Tibial artery (tissue), 4 donors: ENCODE measurements at regions not wholly inside any gene's neighbourhood (a gene's known extent, or its start where the extent isn't known, plus 50 kb on each side); places are given as distances from the start of the nearest gene placed in this dataset.

Experiments used
- DNase-seq, 2 donors: peaks; one replicate each; pipeline ENCODE4 v3.0.0-alpha.2; 2019
- H3K27ac ChIP-seq, 2 donors: fragments of 200-600 bp; sonication (generic) in 1 of 2; 1 replicate in 1 of 2; 2 replicates in 1 of 2; pipeline ENCODE4 v1.5.1; 2018 to 2019; ENCODE audit warnings: mild to moderate bottlenecking in 1 of 2
- H3K27me3 ChIP-seq, 2 donors: fragments of 200-600 bp; sonication (generic) in 1 of 2; one replicate each; pipeline versions ENCODE4 v1.5.1 to v1.6.0; 2016 to 2019
- H3K36me3 ChIP-seq, 3 donors: fragments of 200-600 bp; sonication (generic) in 2 of 3; one replicate each; pipeline ENCODE4 v1.5.1; 2016 to 2019; ENCODE audit warnings: mild to moderate bottlenecking in 2 of 3
- H3K4me1 ChIP-seq, 4 donors: fragments of 200-600 bp; sonication (generic) in 2 of 4; 1 replicate in 3 of 4; 2 replicates in 1 of 4; pipeline ENCODE4 v1.5.1; 2016 to 2019
- H3K4me3 ChIP-seq, 2 donors: fragments of 200-600 bp; sonication (generic) in 1 of 2; 1 replicate in 1 of 2; 2 replicates in 1 of 2; pipeline ENCODE4 v1.5.1; 2018 to 2019; ENCODE audit warnings: mild to moderate bottlenecking in 2 of 2
- H3K9me3 ChIP-seq, 3 donors: fragments of 200-600 bp; sonication (generic) in 1 of 3; one replicate each; pipeline ENCODE4 v1.5.1; 2016 to 2019
- intact Hi-C: fragments of 100-400 bp; cut with DNase I; formaldehyde crosslinking; loops from one replicate; pipeline ENCODE4 v1.15.0; 2023; ENCODE audit warnings: low total_unique reads
- TF ChIP-seq, protein P1 (sequence below), 2 experiments: fragments of 200-600 bp in 1 of 2; fragments of 450-650 bp in 1 of 2; IDR thresholded peaks; one replicate each; pipeline ENCODE4 v1.5.1; 2017 to 2019; ENCODE audit warnings: antibody characterized with exemption in 2 of 2, mild to moderate bottlenecking in 1 of 2, moderate library complexity in 1 of 2

DNA sequence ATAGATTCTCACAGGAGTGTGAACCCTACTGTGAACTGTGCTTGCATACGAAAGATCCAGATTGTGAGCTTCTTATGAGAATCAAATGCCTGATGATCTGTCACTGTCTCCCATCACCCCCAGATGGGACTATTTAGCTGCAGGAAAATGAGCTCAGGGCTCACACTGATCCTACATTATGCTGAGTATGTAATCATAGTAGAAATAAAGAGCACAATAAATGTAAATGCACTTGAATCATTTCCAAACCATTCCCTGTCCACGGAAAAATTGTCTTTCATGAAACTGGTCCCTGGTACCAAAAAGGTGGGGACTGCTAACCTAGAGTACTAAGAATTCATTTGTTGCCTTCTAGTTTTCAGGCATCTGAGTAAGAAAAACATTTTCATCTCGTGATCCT, 1215.8 kb upstream of the TMEM132C start:
- no peaks in the 10 kb centered on the region for H3K4me1 ChIP-seq
- H3K36me3 ChIP-seq, result no peaks in the 10 kb centered on the region
- no peaks in the 10 kb centered on the region for H3K9me3 ChIP-seq
- H3K27me3 ChIP-seq, result no peaks in the 10 kb centered on the region
- TF ChIP-seq, protein P1, sequence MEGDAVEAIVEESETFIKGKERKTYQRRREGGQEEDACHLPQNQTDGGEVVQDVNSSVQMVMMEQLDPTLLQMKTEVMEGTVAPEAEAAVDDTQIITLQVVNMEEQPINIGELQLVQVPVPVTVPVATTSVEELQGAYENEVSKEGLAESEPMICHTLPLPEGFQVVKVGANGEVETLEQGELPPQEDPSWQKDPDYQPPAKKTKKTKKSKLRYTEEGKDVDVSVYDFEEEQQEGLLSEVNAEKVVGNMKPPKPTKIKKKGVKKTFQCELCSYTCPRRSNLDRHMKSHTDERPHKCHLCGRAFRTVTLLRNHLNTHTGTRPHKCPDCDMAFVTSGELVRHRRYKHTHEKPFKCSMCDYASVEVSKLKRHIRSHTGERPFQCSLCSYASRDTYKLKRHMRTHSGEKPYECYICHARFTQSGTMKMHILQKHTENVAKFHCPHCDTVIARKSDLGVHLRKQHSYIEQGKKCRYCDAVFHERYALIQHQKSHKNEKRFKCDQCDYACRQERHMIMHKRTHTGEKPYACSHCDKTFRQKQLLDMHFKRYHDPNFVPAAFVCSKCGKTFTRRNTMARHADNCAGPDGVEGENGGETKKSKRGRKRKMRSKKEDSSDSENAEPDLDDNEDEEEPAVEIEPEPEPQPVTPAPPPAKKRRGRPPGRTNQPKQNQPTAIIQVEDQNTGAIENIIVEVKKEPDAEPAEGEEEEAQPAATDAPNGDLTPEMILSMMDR (IDR thresholded peaks at IDR 0.05), result no peak
- intact Hi-C loops, result no loop called here
- no peak overlapping the region for H3K27ac ChIP-seq
- H3K4me3 ChIP-seq, result no peak overlapping the region
- no peak for DNase-seq

DNA sequence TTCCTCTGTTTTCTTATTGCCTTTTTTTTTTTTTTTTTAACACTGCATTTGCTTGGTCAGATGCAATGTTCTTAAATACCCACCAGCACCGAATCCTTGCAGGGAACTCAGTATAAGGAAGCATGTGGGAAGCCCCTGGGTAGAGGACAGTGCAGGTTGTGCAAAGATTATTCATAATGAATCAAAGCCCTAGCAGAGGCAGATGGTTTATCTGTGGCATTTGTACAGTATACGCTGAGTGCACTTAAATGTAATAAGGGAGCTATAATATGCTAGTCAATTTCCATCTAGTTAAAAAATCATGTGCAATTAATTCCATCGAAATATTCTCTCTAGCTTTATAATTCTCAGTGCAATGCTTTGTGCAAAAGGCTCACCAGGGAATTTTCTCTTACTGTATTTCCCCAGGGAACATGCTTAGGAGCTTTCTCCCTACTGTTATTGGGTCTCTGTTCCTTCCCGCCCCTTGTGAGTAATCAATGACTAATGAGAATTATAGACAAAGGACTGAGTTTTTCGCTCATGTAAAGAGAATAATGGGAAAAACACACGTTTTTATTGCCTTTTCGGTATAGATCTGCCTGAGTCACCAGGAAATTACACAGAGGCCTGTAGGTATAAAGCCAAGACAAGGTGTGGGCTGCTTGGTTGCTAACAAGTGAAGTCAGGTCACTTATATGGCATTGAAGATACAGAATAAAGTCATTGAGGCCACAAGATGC, 1214.3 kb upstream of the TMEM132C start:
- intact Hi-C loops, result no loop called here
- H3K27ac ChIP-seq, result no peak overlapping the region
- DNase-seq, result no peak
- no peaks in the 10 kb centered on the region for H3K36me3 ChIP-seq
- H3K27me3 ChIP-seq, result no peaks in the 10 kb centered on the region
- no peak overlapping the region for H3K4me3 ChIP-seq
- TF ChIP-seq, protein P1 (IDR thresholded peaks at IDR 0.05), result no peak
- no peaks in the 10 kb centered on the region for H3K9me3 ChIP-seq
- H3K4me1 ChIP-seq, result no peaks in the 10 kb centered on the region

DNA sequence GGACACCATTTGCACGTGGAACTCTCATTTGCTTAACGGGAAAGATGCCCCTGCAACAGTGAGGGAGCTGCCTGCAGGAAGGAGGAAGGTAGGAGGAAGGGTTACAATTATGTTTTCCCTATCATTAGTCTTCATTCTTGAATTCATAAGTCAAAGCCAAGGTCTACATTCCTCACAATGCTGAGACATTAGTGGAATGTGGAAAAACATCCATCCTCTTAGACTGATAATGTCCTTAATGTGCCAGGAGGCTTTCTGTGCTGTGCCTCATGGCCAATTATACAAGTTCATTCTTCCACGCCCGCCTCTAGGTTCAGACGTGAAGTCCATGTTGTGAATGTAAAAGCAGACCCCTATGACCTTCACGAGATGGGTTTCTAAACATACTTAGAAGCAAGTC, 1212.4 kb upstream of the TMEM132C start:
- DNase-seq, result no peak
- H3K27me3 ChIP-seq, result no peaks in the 10 kb centered on the region
- TF ChIP-seq, protein P1 (IDR thresholded peaks at IDR 0.05), result no peak
- H3K4me3 ChIP-seq, result no peak overlapping the region
- intact Hi-C loops, result no loop called here
- H3K4me1 ChIP-seq, result no peaks in the 10 kb centered on the region
- H3K9me3 ChIP-seq, result no peaks in the 10 kb centered on the region
- no peak overlapping the region for H3K27ac ChIP-seq
- H3K36me3 ChIP-seq, result no peaks in the 10 kb centered on the region

DNA sequence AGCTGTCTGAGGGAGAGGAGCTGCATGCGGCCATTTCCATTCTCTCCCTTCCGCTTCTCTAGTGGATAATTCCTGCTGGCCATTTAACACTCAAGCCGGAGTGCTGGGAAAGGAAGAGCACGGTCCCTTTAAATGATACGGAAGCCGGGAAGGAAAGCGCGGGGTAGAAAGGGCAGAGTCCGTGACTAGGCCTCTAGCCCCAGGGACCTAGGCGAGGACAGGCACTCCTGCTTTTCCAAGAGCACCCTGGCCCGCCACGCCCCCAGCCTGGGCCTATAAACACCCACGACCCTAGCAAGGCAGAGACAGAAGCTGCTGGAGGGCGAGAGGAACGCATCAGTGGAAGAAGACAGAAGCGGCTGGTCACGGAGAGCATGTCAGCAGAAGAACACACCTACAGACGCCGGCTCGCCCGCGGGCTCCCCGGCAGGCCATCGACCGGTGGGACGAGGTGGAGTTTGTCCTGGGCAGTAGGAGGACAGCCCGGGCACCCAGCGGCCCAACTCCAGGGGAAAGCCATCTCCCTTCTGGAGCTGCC, 1206.6 kb upstream of the TMEM132C start:
- intact Hi-C loops, result no loop called here
- no peaks in the 10 kb centered on the region for H3K9me3 ChIP-seq
- no peak for DNase-seq
- no peaks in the 10 kb centered on the region for H3K4me1 ChIP-seq
- no peak overlapping the region for H3K4me3 ChIP-seq
- H3K27ac ChIP-seq, result no peak overlapping the region
- peaks cover 0 to 5% of the 10 kb centered on the region in 2 donors for H3K27me3 ChIP-seq
- TF ChIP-seq, protein P1 (IDR thresholded peaks at IDR 0.05), result no peak
- no peaks in the 10 kb centered on the region for H3K36me3 ChIP-seq

DNA sequence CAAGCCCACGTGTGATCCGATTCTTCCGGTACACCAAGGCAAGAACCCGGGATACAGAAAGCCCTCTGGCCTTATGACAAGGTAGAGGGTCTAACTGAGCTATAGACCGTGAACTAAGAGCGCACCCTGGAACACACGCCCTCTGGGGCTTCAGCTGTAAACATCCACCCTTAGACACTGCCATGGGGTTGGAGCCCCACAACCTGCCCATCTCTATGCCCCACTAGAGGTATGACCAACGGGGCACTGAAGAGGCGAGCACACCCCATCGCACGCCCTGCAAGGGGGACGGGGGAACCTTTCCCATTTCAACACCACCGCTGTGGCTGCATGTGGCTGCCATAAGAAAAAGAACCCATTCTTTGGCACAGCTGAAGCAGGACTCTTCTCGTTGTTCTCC, 1206.0 kb upstream of the TMEM132C start:
- no peaks in the 10 kb centered on the region for H3K9me3 ChIP-seq
- no peaks in the 10 kb centered on the region for H3K4me1 ChIP-seq
- TF ChIP-seq, protein P1 (IDR thresholded peaks at IDR 0.05), result no peak
- no peak for DNase-seq
- H3K4me3 ChIP-seq, result no peak overlapping the region
- no peak overlapping the region for H3K27ac ChIP-seq
- intact Hi-C loops, result no loop called here
- H3K36me3 ChIP-seq, result no peaks in the 10 kb centered on the region
- peaks cover 0 to 5% of the 10 kb centered on the region in 2 donors for H3K27me3 ChIP-seq
